HepG2 (cell line): ENCODE measurements at regions not wholly inside any gene's neighbourhood (a gene's known extent, or its start where the extent isn't known, plus 50 kb on each side); places are given as distances from the start of the nearest gene placed in this dataset.

Experiments used
- ATAC-seq: fragments of 200-7000 bp; cut with Tn5 transposase; 3 replicates; pipeline ENCODE4 v1.9.1; 2020; ENCODE audit warnings: mild to moderate bottlenecking, moderate library complexity
- BruUV-seq: library from RNA; stranded (reverse); fragments of 400-500 nt; replicated peaks from 2 replicates; lab custom pipeline; 2021; lab: Mats Ljungman, UMichigan
- CTCF ChIA-PET: fragments of 300-600 bp; formaldehyde crosslinking; extraction: SDS; loops from one replicate; lab custom pipeline; 2021; ENCODE audit warnings: low total read pairs, inconsistent platforms, low intra/inter-chr PET ratio; lab: Yijun Ruan, JAX
- POLR2A ChIA-PET: fragments of 350-600 bp; sonication (Branson Sonifier 250); formaldehyde crosslinking; loops from one replicate; lab custom pipeline; 2020; ENCODE audit warnings: antibody characterized with exemption, inconsistent platforms; lab: Yijun Ruan, JAX
- DNase-seq: peaks from one replicate; pipeline ENCODE4 v3.0.0-alpha.2; 2015; ENCODE audit warnings: low spot score
- FAIRE-seq: peaks from 3 replicates; lab custom pipeline; 2011; peaks lifted over from hg19 to GRCh38; lab: Jason Lieb, UNC
- H2AFZ ChIP-seq: one replicate; pipeline ENCODE4 v1.6.1; 2011; ENCODE audit warnings: low read length, inconsistent platforms
- H3K27ac ChIP-seq: fragments of 300-600 bp; 3 replicates; pipeline ENCODE4 v1.8.0; 2011; ENCODE audit warnings: mixed run types, mild to moderate bottlenecking, mixed read lengths, low read length, inconsistent platforms; ENCODE audit not compliant: insufficient read depth; ENCODE audit errors: extremely low read length
- H3K27me3 ChIP-seq, 2 experiments: fragments of 200-600 bp in 1 of 2; 2 replicates in 1 of 2; 3 replicates in 1 of 2; pipeline versions ENCODE4 v1.6.0 to v1.8.0; 2011; ENCODE audit warnings: low read length in 2 of 2, mild to moderate bottlenecking in 2 of 2, moderate library complexity in 2 of 2, inconsistent platforms in 1 of 2; ENCODE audit not compliant: insufficient read depth in 2 of 2, control insufficient read depth in 1 of 2
- H3K36me3 ChIP-seq, 2 experiments: fragments of 200-600 bp in 1 of 2; replicated peaks in 1 of 2; 2 replicates in 1 of 2; 3 replicates in 1 of 2; pipeline versions ENCODE4 v1.5.1 to v1.8.0; 2011; ENCODE audit warnings: low read length in 2 of 2, inconsistent platforms in 1 of 2; ENCODE audit not compliant: insufficient read depth in 2 of 2, control insufficient read depth in 1 of 2
- H3K4me1 ChIP-seq: 2 replicates; pipeline ENCODE4 v1.5.1; 2012; ENCODE audit warnings: low read length, inconsistent platforms; ENCODE audit not compliant: insufficient read depth
- H3K4me2 ChIP-seq: 2 replicates; pipeline ENCODE4 v1.6.0; 2011; ENCODE audit warnings: low read depth, low read length, inconsistent platforms
- H3K4me3 ChIP-seq, 3 experiments: fragments of 200-600 bp in 1 of 3; sonication (generic), shearing (Covaris generic) in 1 of 3; replicated peaks in 1 of 3; 2 replicates each; pipeline ENCODE4 v1.5.1; 2011 to 2016; ENCODE audit warnings: low read length in 3 of 3, inconsistent platforms in 2 of 3, low read depth in 2 of 3, mild to moderate bottlenecking in 2 of 3, control low read depth in 1 of 3, mixed read lengths in 1 of 3; ENCODE audit not compliant: insufficient read depth in 1 of 3
- H3K79me2 ChIP-seq: one replicate; pipeline ENCODE4 v1.6.1; 2011; ENCODE audit warnings: low read length, inconsistent platforms; ENCODE audit not compliant: insufficient read depth
- H3K9ac ChIP-seq: 2 replicates; pipeline ENCODE4 v1.6.0; 2011; ENCODE audit warnings: mild to moderate bottlenecking, low read depth, low read length, inconsistent platforms; ENCODE audit not compliant: insufficient read depth
- H3K9me3 ChIP-seq: 2 replicates; pipeline ENCODE4 v1.5.1; 2012; ENCODE audit warnings: mild to moderate bottlenecking, low read length
- H4K20me1 ChIP-seq: 2 replicates; pipeline ENCODE4 v1.6.0; 2011; ENCODE audit warnings: inconsistent platforms, mild to moderate bottlenecking, low read length, moderate library complexity; ENCODE audit not compliant: insufficient read depth
- AKAP8 ChIP-seq: sonication (generic); formaldehyde crosslinking; IDR thresholded peaks from 2 replicates; pipeline ENCODE4 v1.5.1; 2020; ENCODE audit warnings: mild to moderate bottlenecking, missing genetic modification reagents
- ATF5 ChIP-seq: sonication (generic); formaldehyde crosslinking; IDR thresholded peaks from 2 replicates; pipeline ENCODE4 v1.4.0; 2020; ENCODE audit warnings: mild to moderate bottlenecking, low read depth, missing genetic modification reagents
- DMTF1 ChIP-seq: sonication (generic); formaldehyde crosslinking; IDR thresholded peaks from 2 replicates; pipeline ENCODE4 v1.4.0; 2020; ENCODE audit warnings: mild to moderate bottlenecking, missing genetic modification reagents
- GTF2F1 ChIP-seq: fragments of 150-350 bp; IDR thresholded peaks from 2 replicates; pipeline ENCODE4 v1.6.1; 2014; ENCODE audit warnings: low read length
- KAT2B ChIP-seq: fragments of 150-350 bp; IDR thresholded peaks from 2 replicates; pipeline ENCODE4 v1.6.1; 2014; ENCODE audit warnings: low read depth, low read length, borderline replicate concordance
- MEF2D ChIP-seq: sonication (generic); formaldehyde crosslinking; IDR thresholded peaks from 2 replicates; pipeline ENCODE4 v1.5.1; 2020; ENCODE audit warnings: mild to moderate bottlenecking, missing genetic modification reagents
- PAF1 ChIP-seq: IDR thresholded peaks from 2 replicates; pipeline ENCODE4 v1.6.1; 2016; ENCODE audit warnings: missing genetic modification reagents, missing compliant biosample characterization
- RFX3 ChIP-seq: IDR thresholded peaks from 2 replicates; pipeline ENCODE4 v1.6.1; 2016; ENCODE audit warnings: missing biosample characterization, missing genetic modification reagents
- SAP130 ChIP-seq: IDR thresholded peaks from 2 replicates; pipeline ENCODE4 v1.6.1; 2016; ENCODE audit warnings: low read depth
- SIN3A ChIP-seq: IDR thresholded peaks from 2 replicates; pipeline ENCODE4 v1.6.1; 2011; ENCODE audit warnings: low read depth, mild to moderate bottlenecking, control low read depth, low read length, borderline replicate concordance
- SMARCC2 ChIP-seq: fragments of 450-650 bp; IDR thresholded peaks from 2 replicates; pipeline ENCODE4 v1.6.1; 2017; ENCODE audit warnings: antibody characterized with exemption, mild to moderate bottlenecking
- SNRNP70 ChIP-seq: fragments of 200-400 bp; formaldehyde crosslinking; IDR thresholded peaks from 2 replicates; pipeline ENCODE4 v1.6.1; 2017; ENCODE audit warnings: mild to moderate bottlenecking, low read depth, low read length, moderate library complexity
- SP2 ChIP-seq: sonication (generic); formaldehyde crosslinking; IDR thresholded peaks from 2 replicates; pipeline ENCODE4 v1.5.1; 2020; ENCODE audit warnings: mild to moderate bottlenecking, missing genetic modification reagents
- TCF12 ChIP-seq, 2 experiments: fragments of 450-650 bp in 1 of 2; sonication (generic) in 1 of 2; formaldehyde crosslinking in 1 of 2; IDR thresholded peaks; 2 replicates each; pipeline versions ENCODE4 v1.6.1 to v1.8.0; 2017 to 2022; ENCODE audit warnings: antibody characterized with exemption in 1 of 2, mild to moderate bottlenecking in 1 of 2, missing genetic modification reagents in 1 of 2, moderate library complexity in 1 of 2
- ZBTB20 ChIP-seq: sonication (generic); formaldehyde crosslinking; IDR thresholded peaks from 2 replicates; pipeline ENCODE4 v1.8.1; 2023; ENCODE audit warnings: missing genetic modification reagents, low read depth, mild to moderate bottlenecking, borderline replicate concordance
- ZFP1 ChIP-seq: IDR thresholded peaks from 2 replicates; pipeline ENCODE4 v1.6.1; 2016
- ZFP36L2 ChIP-seq: sonication (generic); formaldehyde crosslinking; IDR thresholded peaks from 2 replicates; pipeline ENCODE4 v1.4.0; 2020; ENCODE audit warnings: missing genetic modification reagents
- ZNF205 ChIP-seq: IDR thresholded peaks from 2 replicates; pipeline ENCODE4 v1.6.1; 2018; ENCODE audit warnings: missing biosample characterization, missing genetic modification reagents
- ZNF253 ChIP-seq: sonication (generic); formaldehyde crosslinking; IDR thresholded peaks from 2 replicates; pipeline ENCODE4 v1.8.0; 2022; ENCODE audit warnings: mild to moderate bottlenecking, missing genetic modification reagents, borderline replicate concordance
- ZNF275 ChIP-seq: sonication (generic); formaldehyde crosslinking; IDR thresholded peaks from 2 replicates; pipeline ENCODE4 v1.8.0; 2022; ENCODE audit warnings: missing genetic modification reagents, mild to moderate bottlenecking, inconsistent platforms, borderline replicate concordance
- ZNF460 ChIP-seq: sonication (generic); formaldehyde crosslinking; IDR thresholded peaks from 2 replicates; pipeline ENCODE4 v1.5.1; 2020; ENCODE audit warnings: missing genetic modification reagents, mild to moderate bottlenecking, borderline replicate concordance
- ZNF557 ChIP-seq: sonication (generic); formaldehyde crosslinking; IDR thresholded peaks from 2 replicates; pipeline ENCODE4 v1.4.0; 2020; ENCODE audit warnings: missing genetic modification reagents
- WGBS: methylation state at CpG from one replicate; pipeline ENCODE4 v1.1.6; 2017; ENCODE audit warnings: low lambda C conversion rate; 5-methylcytosine and 5-hydroxymethylcytosine counted together
- in situ Hi-C: cut with HindIII; loops from 2 replicates; pipeline ENCODE4 v1.10.0; 2017; ENCODE audit warnings: low pct_unique_long_range_greater_than_20kb; ENCODE audit not compliant: extremely low pct_ligation_motif_present
- intact Hi-C: fragments of 100-400 bp; cut with micrococcal nuclease; formaldehyde crosslinking; loops from one replicate; pipeline ENCODE4 v1.10.0; 2022; ENCODE audit not compliant: unreplicated experiment

- TF ChIP-seq DMTF1 (CRISPR knock-in tag) (no peak), ATF5 (no peak), ZNF253 (no peak), AKAP8 (CRISPR knock-in tag) (no peak), RFX3 (CRISPR knock-in tag) (no peak), SP2 (no peak), ZBTB20 (no peak), ZNF557 (CRISPR knock-in tag) (no peak), ZFP1 (CRISPR knock-in tag) (no peak), TCF12 (IDR thresholded peaks at IDR 0.05) (no peak), TCF12 (CRISPR knock-in tag; IDR thresholded peaks at IDR 0.05) (no peak), SAP130 (CRISPR knock-in tag) (no peak), MEF2D (no peak)
Observed at GRCh38 chr5:74429495-74429894, 211.0 kb downstream of the ENC1 start (continued).

GRCh38 chr5:74428876-74429275, 211.7 kb downstream of the ENC1 start:
- in situ Hi-C loops, result no loop called here
- no peaks in the 10 kb centered on the region for H3K79me2 ChIP-seq
- H3K27me3 ChIP-seq, result no peaks in the 10 kb centered on the region
- no peaks in the 10 kb centered on the region for H3K36me3 ChIP-seq
- H4K20me1 ChIP-seq, result no peaks in the 10 kb centered on the region
- no peak overlapping the region for H3K4me3 ChIP-seq
- ATAC-seq (no peak), FAIRE-seq (no peak), DNase-seq (no peak)
- H3K4me1 ChIP-seq, result peaks cover 22% of the 10 kb centered on the region
- POLR2A ChIA-PET, result no interaction called here
- no peak overlapping the region for H3K4me2 ChIP-seq
- WGBS, result 62% methylated on average over 2 of the region's 2 CpGs
- TF ChIP-seq GTF2F1 (no peak), SIN3A (no peak), PAF1 (CRISPR knock-in tag) (no peak), SNRNP70 (no peak), ZNF460 (CRISPR knock-in tag) (no peak), ZNF275 (CRISPR knock-in tag) (no peak), ZFP36L2 (CRISPR knock-in tag) (no peak), KAT2B (no peak), SMARCC2 (no peak), ZNF205 (CRISPR knock-in tag) (no peak)
- no peak overlapping the region for H2AFZ ChIP-seq
- no TSS peak for BruUV-seq
- no peaks in the 10 kb centered on the region for H3K9me3 ChIP-seq
- CTCF ChIA-PET, result no interaction called here
- intact Hi-C loops, result no loop called here
- no peak overlapping the region for H3K27ac ChIP-seq
- no peak overlapping the region for H3K9ac ChIP-seq
